GM12878 (cell line): ENCODE measurements at regions not wholly inside any gene's neighbourhood (a gene's known extent, or its start where the extent isn't known, plus 50 kb on each side); places are given as distances from the start of the nearest gene placed in this dataset.

Experiments used
- ATAC-seq: fragments of 200-7000 bp; cut with Tn5 transposase; 3 replicates; pipeline ENCODE4 v1.9.1; 2020; ENCODE audit warnings: mild to moderate bottlenecking, moderate library complexity
- BruUV-seq: library from RNA; stranded (reverse); fragments of 400-500 nt; replicated peaks from 2 replicates; lab custom pipeline; 2021; lab: Mats Ljungman, UMichigan
- CTCF ChIA-PET: fragments of 300-600 bp; sonication (Branson Sonifier 250); formaldehyde crosslinking; extraction: SDS; loops from one replicate; lab custom pipeline; 2021; ENCODE audit warnings: inconsistent platforms; lab: Yijun Ruan, JAX
- POLR2A ChIA-PET: fragments of 350-600 bp; formaldehyde crosslinking; extraction: SDS; loops from one replicate; lab custom pipeline; 2021; ENCODE audit warnings: inconsistent platforms; lab: Charles Lee
- RAD21 ChIA-PET: fragments of 300-600 bp; sonication (Branson Sonifier 250); formaldehyde crosslinking; loops from one replicate; lab custom pipeline; 2023; ENCODE audit warnings: antibody characterized with exemption; ENCODE audit not compliant: unreplicated experiment; lab: Charles Lee
- SMC1A ChIA-PET: fragments of 300-600 bp; sonication (Branson Sonifier 250); formaldehyde crosslinking; loops from one replicate; lab custom pipeline; 2023; ENCODE audit not compliant: unreplicated experiment, uncharacterized antibody; lab: Charles Lee
- DNase-seq: peaks from one replicate; pipeline ENCODE4 v3.0.0-alpha.2; 2011; ENCODE audit warnings: low read depth, low spot score
- FAIRE-seq: peaks from 3 replicates; lab custom pipeline; 2011; peaks lifted over from hg19 to GRCh38; lab: Jason Lieb, UNC
- H2AFZ ChIP-seq: 2 replicates; pipeline ENCODE4 v1.6.0; 2011; ENCODE audit warnings: low read depth, low read length, control low read depth; ENCODE audit not compliant: control insufficient read depth
- H3K27ac ChIP-seq: 2 replicates; pipeline ENCODE4 v1.5.1; 2011; ENCODE audit warnings: control low read depth; ENCODE audit not compliant: control insufficient read depth, insufficient read depth
- H3K27me3 ChIP-seq, 2 experiments: replicated peaks in 1 of 2; 2 replicates each; pipeline versions ENCODE4 v1.6.0 to v1.6.1; 2011; ENCODE audit warnings: low read length in 1 of 2; ENCODE audit not compliant: control insufficient read depth in 2 of 2, insufficient read depth in 2 of 2
- H3K36me3 ChIP-seq, 2 experiments: 2 replicates each; pipeline ENCODE4 v1.5.1; 2011; ENCODE audit warnings: low read length in 1 of 2; ENCODE audit not compliant: control insufficient read depth in 2 of 2, insufficient read depth in 2 of 2
- H3K4me1 ChIP-seq: 2 replicates; pipeline ENCODE4 v1.6.1; 2011; ENCODE audit warnings: mild to moderate bottlenecking, low read length, moderate library complexity, mixed read lengths; ENCODE audit not compliant: control insufficient read depth, insufficient read depth
- H3K4me2 ChIP-seq: 2 replicates; pipeline ENCODE4 v1.6.0; 2011; ENCODE audit warnings: control low read depth; ENCODE audit not compliant: control insufficient read depth, insufficient read depth
- H3K4me3 ChIP-seq: fragments of 200-600 bp; sonication (generic); 2 replicates; pipeline ENCODE4 v1.5.1; 2016
- H3K79me2 ChIP-seq: 2 replicates; pipeline ENCODE4 v1.6.0; 2011; ENCODE audit warnings: low read length; ENCODE audit not compliant: control insufficient read depth, insufficient read depth
- H3K9ac ChIP-seq: 2 replicates; pipeline ENCODE4 v1.8.0; 2011; ENCODE audit warnings: low read length, control low read depth, mixed read lengths; ENCODE audit not compliant: control insufficient read depth, insufficient read depth
- H3K9me3 ChIP-seq: replicated peaks from 3 replicates; pipeline ENCODE4 v1.5.1; 2011; ENCODE audit warnings: mild to moderate bottlenecking, low read length; ENCODE audit not compliant: control insufficient read depth, insufficient read depth
- H4K20me1 ChIP-seq: 2 replicates; pipeline ENCODE4 v1.6.0; 2011; ENCODE audit not compliant: control insufficient read depth, insufficient read depth
- CBX3 ChIP-seq: fragments of 200-600 bp; sonication (generic); IDR thresholded peaks from 2 replicates; pipeline ENCODE4 v1.6.1; 2016; ENCODE audit warnings: low read depth, borderline replicate concordance
- EP300 ChIP-seq, 2 experiments: fragments of 150-350 bp in 1 of 2; IDR thresholded peaks; 2 replicates each; pipeline ENCODE4 v1.6.1; 2011 to 2012; ENCODE audit warnings: low read depth in 2 of 2, low read length in 2 of 2, borderline replicate concordance in 1 of 2, improper control_type of control experiment in 1 of 2, inconsistent platforms in 1 of 2; ENCODE audit not compliant: control insufficient read depth in 1 of 2
- ETV6 ChIP-seq, 2 experiments: fragments of 450-650 bp in 1 of 2; IDR thresholded peaks in 1 of 2; conservative IDR thresholded peaks in 1 of 2; 2 replicates each; pipeline ENCODE4 v1.6.1; 2014; ENCODE audit warnings: antibody characterized with exemption in 1 of 2, borderline replicate concordance in 1 of 2, low read depth in 1 of 2, mild to moderate bottlenecking in 1 of 2, moderate library complexity in 1 of 2
- EZH2 ChIP-seq: IDR thresholded peaks from 2 replicates; pipeline ENCODE4 v1.6.1; 2012; ENCODE audit warnings: low read depth, mild to moderate bottlenecking, control low read depth, inconsistent platforms, low read length, borderline replicate concordance; ENCODE audit not compliant: control insufficient read depth
- FOS ChIP-seq: IDR thresholded peaks from 3 replicates; pipeline ENCODE4 v1.6.1; 2011; ENCODE audit warnings: borderline replicate concordance; ENCODE audit not compliant: insufficient read length; ENCODE audit errors: extremely low read depth
- FOXM1 ChIP-seq: IDR thresholded peaks from 2 replicates; pipeline ENCODE4 v1.6.1; 2012; ENCODE audit warnings: low read depth, mild to moderate bottlenecking, inconsistent platforms, low read length, moderate library complexity
- LARP7 ChIP-seq: fragments of 450-650 bp; IDR thresholded peaks from 2 replicates; pipeline ENCODE4 v1.6.1; 2017; ENCODE audit warnings: mild to moderate bottlenecking
- NBN ChIP-seq: fragments of 450-650 bp; IDR thresholded peaks from 2 replicates; pipeline ENCODE4 v1.6.1; 2016
- PAX5 ChIP-seq: IDR thresholded peaks from 2 replicates; pipeline ENCODE4 v1.6.1; 2011; ENCODE audit warnings: low read depth, low read length, borderline replicate concordance
- RB1 ChIP-seq: fragments of 450-650 bp; formaldehyde crosslinking; IDR thresholded peaks from 2 replicates; pipeline ENCODE4 v1.6.1; 2017; ENCODE audit warnings: mild to moderate bottlenecking, borderline replicate concordance
- RELA ChIP-seq: fragments of 450-650 bp; IDR thresholded peaks from 2 replicates; pipeline ENCODE4 v1.8.0; 2014; ENCODE audit warnings: borderline replicate concordance; ENCODE audit not compliant: partially characterized antibody
- SPI1 ChIP-seq: IDR thresholded peaks from 2 replicates; pipeline ENCODE4 v1.6.1; 2011; ENCODE audit warnings: low read depth, mild to moderate bottlenecking, low read length, moderate library complexity, borderline replicate concordance; ENCODE audit not compliant: insufficient read depth
- ZNF274 ChIP-seq: IDR thresholded peaks from one replicate; pipeline ENCODE4 v1.8.0; 2011; ENCODE audit not compliant: insufficient read length, insufficient read depth
- ZNF622 ChIP-seq: fragments of 450-650 bp; IDR thresholded peaks from 2 replicates; pipeline ENCODE4 v1.6.1; 2017; ENCODE audit warnings: mild to moderate bottlenecking, inconsistent platforms
- WGBS: methylation state at CpG from one replicate; pipeline ENCODE4 v1.1.6; 2016; ENCODE audit warnings: low lambda C conversion rate; ENCODE audit not compliant: insufficient replicate concordance, insufficient coverage; ENCODE audit errors: missing lambda C conversion rate; 5-methylcytosine and 5-hydroxymethylcytosine counted together
- in situ Hi-C: fragments of 300-500 bp; cut with MboI; formaldehyde crosslinking; loops from 9 replicates; pipeline ENCODE4 v1.14.3; 2018; ENCODE audit warnings: mixed read lengths
- intact Hi-C: fragments of 100-400 bp; cut with micrococcal nuclease; formaldehyde crosslinking; loops from one replicate; pipeline ENCODE4 v1.14.2; 2022; ENCODE audit not compliant: unreplicated experiment
- TF ChIP-seq, protein P1 (sequence below): IDR thresholded peaks from 2 replicates; pipeline ENCODE4 v1.6.1; 2011; ENCODE audit warnings: mild to moderate bottlenecking, low read depth, low read length, moderate library complexity; ENCODE audit not compliant: insufficient replicate concordance
- TF ChIP-seq, protein P2 (sequence below): fragments of 450-650 bp; formaldehyde crosslinking; IDR thresholded peaks from 2 replicates; pipeline ENCODE4 v1.4.0; 2022; ENCODE audit warnings: mild to moderate bottlenecking, moderate library complexity
- TF ChIP-seq, protein P3 (sequence below): fragments of 450-650 bp; IDR thresholded peaks from 2 replicates; pipeline ENCODE4 v1.6.1; 2017; ENCODE audit warnings: mild to moderate bottlenecking, moderate library complexity

DNA sequence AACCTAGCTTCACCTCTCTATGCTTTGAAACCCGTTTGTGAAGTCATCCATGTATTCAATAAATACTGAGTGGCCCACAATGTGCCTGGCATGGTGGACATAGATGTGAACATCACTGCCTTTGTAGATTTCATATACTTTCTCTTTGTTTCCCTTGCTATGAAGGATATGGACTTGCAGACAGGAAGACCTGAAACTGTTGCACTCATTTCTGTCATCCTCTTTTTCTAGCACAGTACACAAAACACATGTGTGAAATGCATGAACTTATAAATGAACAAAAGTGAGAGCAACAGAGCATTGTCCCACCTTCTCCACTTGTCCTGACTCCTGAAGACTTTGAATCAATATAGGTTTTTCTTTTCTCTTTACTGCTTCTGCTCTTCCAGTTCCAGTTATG, 249.4 kb upstream of the LINC00305 start:
- WGBS = 4% methylated on average over 1 of the region's 1 CpG
- no peak overlapping the region for H3K9ac ChIP-seq
- no peak for DNase-seq
- ChIA-PET CTCF (interaction anchor here (0.7 kb wide), 1 partner anchor 11 kb away, joined by 3 read pairs; no protein-coding TSS in a partner anchor), RAD21 (no interaction called here), POLR2A (no interaction called here), SMC1A (no interaction called here)
- no peak overlapping the region for H3K4me3 ChIP-seq
- H3K27me3 ChIP-seq = no peaks in the 10 kb centered on the region
- peak; percentile 35 for ATAC-seq
- H4K20me1 ChIP-seq = no peaks in the 10 kb centered on the region
- no peaks in the 10 kb centered on the region for H3K4me1 ChIP-seq
- H3K4me2 ChIP-seq = no peak overlapping the region
- no peaks in the 10 kb centered on the region for H3K79me2 ChIP-seq
- BruUV-seq = no TSS peak
- no peak for FAIRE-seq
- H3K27ac ChIP-seq = no peak overlapping the region
- no peak overlapping the region for H2AFZ ChIP-seq
- no peaks in the 10 kb centered on the region for H3K9me3 ChIP-seq
- intact Hi-C loops = no loop called here
- no peaks in the 10 kb centered on the region for H3K36me3 ChIP-seq
- in situ Hi-C loops = no loop called here
- TF ChIP-seq ZNF274 (no peak), SPI1 (no peak), RELA (no peak), LARP7 (no peak), NBN (no peak), PAX5 (no peak), RB1 (no peak), FOXM1 (no peak), ETV6 (conservative IDR thresholded peaks at IDR 0.05 in 1 of 2, IDR thresholded peaks at IDR 0.05 in 1 of 2; ENCODE audit: borderline replicate concordance in 1 of 2, low read depth in 1 of 2) (no peak), FOS (no peak), CBX3 (no peak), EP300 (IDR thresholded peaks at IDR 0.05; ENCODE audit: borderline replicate concordance in 1 of 2, control insufficient read depth in 1 of 2, low read depth in 2 of 2, low read length in 2 of 2) (no peak), EZH2 (no peak), ZNF622 (no peak)
- TF ChIP-seq, protein P1, sequence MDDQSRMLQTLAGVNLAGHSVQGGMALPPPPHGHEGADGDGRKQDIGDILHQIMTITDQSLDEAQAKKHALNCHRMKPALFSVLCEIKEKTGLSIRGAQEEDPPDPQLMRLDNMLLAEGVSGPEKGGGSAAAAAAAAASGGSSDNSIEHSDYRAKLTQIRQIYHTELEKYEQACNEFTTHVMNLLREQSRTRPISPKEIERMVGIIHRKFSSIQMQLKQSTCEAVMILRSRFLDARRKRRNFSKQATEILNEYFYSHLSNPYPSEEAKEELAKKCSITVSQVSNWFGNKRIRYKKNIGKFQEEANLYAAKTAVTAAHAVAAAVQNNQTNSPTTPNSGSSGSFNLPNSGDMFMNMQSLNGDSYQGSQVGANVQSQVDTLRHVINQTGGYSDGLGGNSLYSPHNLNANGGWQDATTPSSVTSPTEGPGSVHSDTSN = no peak
- TF ChIP-seq, protein P2, sequence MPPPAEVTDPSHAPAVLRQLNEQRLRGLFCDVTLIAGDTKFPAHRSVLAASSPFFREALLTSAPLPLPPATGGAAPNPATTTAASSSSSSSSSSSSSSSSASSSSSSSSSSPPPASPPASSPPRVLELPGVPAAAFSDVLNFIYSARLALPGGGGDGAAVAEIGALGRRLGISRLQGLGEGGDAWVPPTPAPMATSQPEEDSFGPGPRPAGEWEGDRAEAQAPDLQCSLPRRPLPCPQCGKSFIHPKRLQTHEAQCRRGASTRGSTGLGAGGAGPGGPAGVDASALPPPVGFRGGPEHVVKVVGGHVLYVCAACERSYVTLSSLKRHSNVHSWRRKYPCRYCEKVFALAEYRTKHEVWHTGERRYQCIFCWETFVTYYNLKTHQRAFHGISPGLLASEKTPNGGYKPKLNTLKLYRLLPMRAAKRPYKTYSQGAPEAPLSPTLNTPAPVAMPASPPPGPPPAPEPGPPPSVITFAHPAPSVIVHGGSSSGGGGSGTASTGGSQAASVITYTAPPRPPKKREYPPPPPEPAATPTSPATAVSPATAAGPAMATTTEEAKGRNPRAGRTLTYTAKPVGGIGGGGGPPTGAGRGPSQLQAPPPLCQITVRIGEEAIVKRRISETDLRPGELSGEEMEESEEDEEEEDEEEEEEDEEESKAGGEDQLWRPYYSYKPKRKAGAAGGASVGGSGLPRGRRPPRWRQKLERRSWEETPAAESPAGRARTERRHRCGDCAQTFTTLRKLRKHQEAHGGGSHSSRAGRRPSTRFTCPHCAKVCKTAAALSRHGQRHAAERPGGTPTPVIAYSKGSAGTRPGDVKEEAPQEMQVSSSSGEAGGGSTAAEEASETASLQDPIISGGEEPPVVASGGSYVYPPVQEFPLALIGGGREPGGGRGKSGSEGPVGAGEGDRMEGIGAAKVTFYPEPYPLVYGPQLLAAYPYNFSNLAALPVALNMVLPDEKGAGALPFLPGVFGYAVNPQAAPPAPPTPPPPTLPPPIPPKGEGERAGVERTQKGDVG (CRISPR knock-in tag) = no peak
- TF ChIP-seq, protein P3, sequence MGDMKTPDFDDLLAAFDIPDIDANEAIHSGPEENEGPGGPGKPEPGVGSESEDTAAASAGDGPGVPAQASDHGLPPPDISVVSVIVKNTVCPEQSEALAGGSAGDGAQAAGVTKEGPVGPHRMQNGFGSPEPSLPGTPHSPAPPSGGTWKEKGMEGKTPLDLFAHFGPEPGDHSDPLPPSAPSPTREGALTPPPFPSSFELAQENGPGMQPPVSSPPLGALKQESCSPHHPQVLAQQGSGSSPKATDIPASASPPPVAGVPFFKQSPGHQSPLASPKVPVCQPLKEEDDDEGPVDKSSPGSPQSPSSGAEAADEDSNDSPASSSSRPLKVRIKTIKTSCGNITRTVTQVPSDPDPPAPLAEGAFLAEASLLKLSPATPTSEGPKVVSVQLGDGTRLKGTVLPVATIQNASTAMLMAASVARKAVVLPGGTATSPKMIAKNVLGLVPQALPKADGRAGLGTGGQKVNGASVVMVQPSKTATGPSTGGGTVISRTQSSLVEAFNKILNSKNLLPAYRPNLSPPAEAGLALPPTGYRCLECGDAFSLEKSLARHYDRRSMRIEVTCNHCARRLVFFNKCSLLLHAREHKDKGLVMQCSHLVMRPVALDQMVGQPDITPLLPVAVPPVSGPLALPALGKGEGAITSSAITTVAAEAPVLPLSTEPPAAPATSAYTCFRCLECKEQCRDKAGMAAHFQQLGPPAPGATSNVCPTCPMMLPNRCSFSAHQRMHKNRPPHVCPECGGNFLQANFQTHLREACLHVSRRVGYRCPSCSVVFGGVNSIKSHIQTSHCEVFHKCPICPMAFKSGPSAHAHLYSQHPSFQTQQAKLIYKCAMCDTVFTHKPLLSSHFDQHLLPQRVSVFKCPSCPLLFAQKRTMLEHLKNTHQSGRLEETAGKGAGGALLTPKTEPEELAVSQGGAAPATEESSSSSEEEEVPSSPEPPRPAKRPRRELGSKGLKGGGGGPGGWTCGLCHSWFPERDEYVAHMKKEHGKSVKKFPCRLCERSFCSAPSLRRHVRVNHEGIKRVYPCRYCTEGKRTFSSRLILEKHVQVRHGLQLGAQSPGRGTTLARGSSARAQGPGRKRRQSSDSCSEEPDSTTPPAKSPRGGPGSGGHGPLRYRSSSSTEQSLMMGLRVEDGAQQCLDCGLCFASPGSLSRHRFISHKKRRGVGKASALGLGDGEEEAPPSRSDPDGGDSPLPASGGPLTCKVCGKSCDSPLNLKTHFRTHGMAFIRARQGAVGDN = no peak
